Left renal cortex interstitium (tissue), 4 donors: ENCODE measurements at regions not wholly inside any gene's neighbourhood (a gene's known extent, or its start where the extent isn't known, plus 50 kb on each side); places are given as distances from the start of the nearest gene placed in this dataset.
"Not testable (repeated sequence)": the region's sequence is repeated elsewhere in the genome, so short reads cannot be mapped to it uniquely, and the experiment has no call there.

Experiments
- DNase-seq, 4 donors: peaks; one replicate each; pipeline ENCODE4 v3.0.0-alpha.2; 2013; ENCODE audit warnings: low read depth in 4 of 4, low spot score in 2 of 4, missing footprints in 1 of 4

DNA sequence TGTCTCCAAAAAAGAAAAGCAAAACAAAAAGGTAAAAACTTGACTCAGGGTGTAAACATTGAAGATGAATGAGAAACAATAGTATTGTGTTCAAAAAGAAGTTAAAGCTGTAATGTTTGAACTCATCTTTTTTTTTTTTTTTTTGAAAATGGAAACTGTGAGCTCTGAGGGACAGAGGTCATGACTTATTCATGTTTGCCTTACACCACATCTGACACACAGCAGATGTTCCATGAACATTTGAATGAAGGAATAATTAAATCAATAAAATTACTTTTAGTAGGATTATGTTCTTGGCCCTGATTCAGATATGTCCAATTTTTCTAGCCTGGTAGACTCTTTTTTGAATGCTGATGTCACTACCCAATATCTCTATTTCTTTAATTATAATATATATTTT is 95.7 kb upstream of the MED13 start:
- no peak for DNase-seq

DNA sequence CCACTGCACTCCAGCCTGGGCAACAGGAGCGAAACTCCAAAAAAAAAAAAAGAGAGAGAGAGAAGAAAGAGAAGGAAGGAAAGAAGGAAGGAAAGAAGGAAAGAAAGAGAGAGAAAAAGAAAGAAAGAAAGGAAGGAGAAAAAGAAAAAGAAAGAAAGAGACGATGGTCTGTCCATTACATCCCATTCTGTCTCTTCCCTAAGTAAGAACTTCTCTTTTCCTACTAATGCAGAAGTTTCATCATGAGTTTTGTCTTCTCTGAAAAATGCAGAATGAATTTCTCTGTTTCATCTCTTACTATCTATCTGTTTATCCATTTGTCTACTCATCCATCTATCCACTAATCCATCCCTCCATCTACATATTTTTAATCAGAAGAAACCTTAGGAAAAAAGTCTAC is 94.9 kb upstream of the MED13 start:
- DNase-seq = no peak

DNA sequence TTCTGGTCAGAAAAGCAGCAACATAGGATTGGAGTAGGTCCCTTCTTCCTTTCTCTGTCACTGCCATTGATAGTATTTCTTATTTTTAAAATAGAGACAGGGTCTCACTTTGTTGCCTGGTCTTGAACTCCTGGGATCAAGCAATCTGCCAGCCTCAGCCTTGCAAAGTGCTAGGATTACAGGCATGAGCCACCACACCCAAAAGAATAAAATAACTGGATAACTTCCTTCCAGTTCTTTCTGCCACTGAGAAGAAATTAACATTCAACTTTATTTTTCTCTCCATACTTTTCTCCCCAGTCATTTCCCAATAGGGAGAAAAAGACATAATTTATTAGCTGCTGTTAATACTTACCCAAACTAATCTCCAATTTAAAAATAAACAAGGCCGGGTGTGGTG is 91.9 kb upstream of the MED13 start:
- DNase-seq = no peak

DNA sequence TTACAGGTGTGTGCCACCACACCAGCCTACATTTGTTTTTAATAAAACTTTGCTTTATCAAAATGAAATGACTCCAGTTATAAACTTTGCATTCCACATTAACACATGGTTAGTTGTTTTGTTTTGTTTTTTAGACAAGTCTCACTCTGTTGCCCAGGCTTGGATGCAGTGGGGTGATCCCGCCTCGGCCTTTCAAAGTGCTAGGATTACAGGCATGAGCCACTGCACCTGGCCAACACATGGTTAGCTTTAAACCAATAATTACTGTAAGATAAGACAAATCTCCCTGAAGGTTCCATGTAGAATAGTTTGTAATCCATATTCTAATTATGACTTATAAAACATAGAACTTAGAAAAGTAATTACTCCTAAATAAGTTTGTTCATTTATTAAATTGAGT is 89.8 kb upstream of the MED13 start:
- no peak for DNase-seq

DNA sequence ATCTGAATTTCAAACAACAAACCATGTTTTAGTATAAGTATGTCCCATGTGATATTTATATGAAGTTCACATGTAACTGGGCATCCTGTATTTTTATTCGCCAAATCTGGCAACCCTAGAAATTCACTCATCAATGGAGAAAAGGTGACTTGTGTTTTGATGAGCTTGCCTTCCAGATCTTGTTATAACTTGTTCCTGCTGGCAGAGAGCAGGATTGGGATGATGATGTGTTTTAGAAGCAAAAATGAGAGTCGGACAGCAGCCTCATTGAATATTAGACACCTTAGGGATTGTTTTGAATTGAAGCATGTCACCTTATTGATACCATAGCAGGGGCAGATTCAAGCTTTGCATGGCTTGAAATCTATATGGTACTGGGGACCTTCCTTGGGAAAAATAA is 85.4 kb upstream of the MED13 start:
- DNase-seq = no peak

DNA sequence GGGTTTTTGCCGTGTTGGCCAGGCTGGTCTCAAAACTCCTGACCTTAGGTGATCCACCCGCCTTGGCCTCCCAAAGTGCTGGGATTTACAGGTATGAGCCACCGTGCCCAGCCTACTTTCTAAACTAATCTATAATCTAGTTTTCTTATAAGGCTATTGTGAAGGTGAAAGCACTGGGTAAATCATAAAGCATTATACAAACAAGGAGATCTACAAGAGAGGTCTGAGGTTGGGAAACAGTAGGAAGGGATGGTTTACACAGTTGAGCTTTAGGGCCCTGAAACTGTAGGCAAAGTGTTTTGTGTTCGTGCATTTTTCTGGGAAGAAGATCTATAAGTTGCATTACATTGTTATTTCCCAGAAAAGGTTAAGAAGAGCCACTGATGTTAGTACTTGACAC is 84.9 kb upstream of the MED13 start:
- DNase-seq = no peak

DNA sequence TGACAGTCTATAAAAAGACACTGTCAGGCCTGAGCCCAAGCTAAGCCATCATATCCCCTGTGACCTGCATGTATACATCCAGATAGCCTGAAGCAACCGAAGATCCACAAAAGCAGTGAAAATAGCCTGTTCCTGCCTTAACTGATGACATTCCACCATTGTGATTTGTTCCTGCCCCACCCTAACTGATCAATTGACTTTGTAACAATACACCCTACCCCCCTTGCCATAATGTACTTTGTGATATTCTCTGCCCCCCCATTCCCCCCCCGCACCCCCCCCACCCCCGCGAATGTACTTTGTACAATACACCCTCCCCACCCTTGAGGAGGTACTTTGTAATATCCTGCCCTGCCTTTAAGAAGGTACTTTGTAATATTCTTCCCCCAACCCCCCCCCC is 82.2 kb upstream of the MED13 start:
- DNase-seq = no peak

DNA sequence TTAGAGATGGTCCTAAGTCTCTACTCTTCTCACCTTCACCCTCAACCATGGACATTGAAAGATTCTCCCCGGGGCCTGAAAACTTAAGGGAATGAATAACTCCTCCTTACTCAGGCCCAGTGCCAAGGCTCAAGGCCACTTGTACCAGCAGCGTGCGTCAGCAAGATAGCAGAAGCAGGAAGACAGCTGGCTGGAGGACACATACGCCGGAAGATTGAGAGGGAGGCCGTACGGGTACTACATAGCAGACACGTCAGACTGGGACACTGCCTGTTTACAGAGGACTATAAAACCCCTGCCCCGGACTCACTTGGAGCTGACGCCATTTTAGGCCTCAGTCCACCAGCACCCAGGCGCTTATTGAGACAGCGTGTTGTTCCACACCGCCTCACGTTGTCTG is 75.8 kb upstream of the MED13 start:
- DNase-seq = no peak

DNA sequence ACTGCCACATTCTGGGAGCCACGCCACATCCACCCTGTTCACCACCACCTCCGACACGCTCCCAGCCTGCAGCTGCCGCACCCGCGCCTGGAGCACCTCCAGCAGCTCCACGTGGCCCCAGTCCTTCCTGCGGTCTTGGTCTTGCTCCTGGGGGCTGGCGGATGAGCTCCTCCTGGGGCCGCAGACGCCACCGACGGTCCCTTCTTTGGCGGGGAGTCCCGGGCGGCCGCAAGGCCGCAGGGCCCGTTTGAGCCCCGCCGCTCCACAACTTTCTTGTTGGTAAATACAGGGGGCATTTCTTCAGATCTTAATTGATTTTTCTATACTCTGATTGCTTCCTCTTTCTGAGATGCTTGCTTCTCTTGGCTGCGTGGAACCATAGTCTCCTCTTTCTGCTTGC is 75.3 kb upstream of the MED13 start:
- no peak for DNase-seq

DNA sequence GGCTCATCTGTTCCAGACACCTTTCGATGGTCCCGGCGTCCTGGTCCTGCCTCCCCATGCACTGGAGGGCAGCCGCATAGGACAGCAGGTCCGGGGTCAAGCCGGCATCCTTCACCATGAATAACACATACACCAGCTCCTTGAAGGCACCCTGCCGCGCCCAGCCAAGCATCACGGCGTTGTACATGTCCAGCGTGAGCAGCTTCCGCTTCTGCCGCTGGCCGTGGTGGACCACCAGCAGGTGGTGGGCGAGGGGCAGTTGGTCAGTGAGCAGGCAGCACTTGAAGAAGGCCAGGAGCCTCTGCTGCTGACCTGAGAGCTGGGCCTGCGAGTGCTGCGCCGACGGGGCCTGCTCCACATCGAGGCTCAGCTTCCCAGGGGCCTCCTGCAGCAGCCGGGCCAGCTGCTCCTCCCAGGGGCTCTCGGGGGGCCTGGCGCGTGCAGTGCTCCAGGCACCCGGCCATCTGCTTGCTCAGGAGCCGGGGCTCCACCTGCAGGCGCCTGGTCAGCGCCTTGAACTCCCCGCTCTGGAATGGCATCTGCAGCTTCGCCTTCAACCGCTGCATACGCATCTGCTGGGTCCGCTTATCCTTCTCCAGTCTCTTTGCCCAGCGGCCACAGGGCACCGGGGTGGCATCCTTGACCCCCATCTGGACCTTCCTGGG is 74.7 kb upstream of the MED13 start:
- DNase-seq = not testable (repeated sequence)

DNA sequence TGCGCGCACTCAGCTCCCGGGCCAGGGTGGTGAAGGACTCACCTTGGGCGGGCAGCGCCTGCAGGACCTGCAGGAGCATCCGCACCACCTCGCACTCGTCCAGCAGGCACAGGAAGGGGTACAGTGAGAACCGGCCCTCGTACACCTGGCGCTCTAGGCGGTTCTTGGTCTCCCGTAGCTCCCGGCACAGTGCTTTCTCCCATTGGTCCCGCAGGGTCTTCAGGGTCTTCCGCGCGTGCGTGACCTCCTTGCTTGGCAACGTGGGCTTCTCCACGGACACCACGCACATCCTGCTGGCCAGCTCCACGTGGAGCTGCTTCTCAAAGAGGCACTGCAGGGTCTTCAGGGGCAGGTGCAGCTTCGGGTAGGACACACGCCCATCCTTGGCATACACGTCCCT is 74.1 kb upstream of the MED13 start:
- DNase-seq = no peak

DNA sequence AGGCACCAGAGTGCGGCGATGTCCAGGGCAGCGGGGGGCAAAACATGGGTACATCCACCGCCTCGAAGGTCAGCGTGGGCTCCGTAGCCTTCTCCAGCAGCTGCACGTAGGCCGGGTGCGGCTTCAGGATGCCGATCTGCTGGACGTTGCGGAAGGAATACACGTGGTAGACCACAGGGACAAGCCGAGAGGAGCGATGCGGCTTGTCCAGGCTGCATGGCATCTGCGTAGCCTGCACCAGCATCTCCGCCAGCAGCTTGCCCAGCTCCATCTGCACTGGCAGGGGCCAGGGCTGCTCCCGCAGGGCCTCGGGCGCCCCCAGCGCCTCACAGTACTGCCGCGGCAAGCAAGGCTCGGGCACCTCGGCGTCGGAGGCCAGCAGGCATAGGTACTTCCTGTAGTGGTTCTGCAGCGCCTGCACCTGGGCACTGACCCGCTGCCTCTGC is 73.6 kb upstream of the MED13 start:
- not testable (repeated sequence) for DNase-seq

DNA sequence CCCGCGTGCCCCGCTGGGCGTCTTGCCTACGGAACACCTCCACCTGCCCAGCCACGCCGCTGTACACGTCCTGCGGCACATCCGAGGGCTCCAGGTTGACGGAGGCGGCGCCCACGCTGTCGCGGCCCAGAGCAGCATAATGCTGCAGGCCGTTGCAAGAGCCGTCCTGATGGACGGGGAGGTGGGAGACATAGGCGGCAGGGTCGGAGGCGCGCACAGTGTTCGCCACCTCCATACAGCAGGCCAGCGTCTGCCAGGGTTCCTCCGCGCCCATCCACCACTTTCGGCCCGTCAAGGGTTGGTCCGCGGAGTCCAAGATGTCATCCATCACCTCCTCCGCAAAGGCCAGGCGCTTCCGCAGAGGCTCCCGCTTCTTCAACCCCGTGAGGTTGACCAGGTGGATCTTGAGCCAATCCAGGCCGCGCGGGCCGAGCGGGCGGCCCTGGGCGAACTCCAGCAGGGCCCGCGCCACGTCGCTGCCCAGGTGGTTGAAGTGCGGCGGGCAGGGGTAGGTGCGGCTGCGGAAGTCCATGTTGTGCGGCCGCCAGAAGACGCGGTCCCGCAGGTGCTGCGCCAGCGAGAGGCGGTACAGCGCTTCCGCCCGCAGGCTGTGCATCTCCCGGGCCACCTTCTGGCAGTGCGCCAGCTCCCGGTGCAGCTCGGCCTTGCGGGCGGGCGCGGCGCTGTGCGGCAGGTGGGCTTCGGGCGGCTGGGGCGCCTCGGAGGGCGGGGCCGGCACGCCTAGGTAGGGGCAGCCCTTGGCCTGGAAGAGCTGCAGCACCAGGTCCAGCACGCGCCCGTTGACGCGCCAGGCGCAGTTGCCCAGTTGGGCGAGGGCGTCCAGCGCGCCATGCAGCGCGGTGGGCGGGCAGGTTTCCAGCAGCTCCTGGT is 72.9 kb upstream of the MED13 start:
- not testable (repeated sequence) for DNase-seq

DNA sequence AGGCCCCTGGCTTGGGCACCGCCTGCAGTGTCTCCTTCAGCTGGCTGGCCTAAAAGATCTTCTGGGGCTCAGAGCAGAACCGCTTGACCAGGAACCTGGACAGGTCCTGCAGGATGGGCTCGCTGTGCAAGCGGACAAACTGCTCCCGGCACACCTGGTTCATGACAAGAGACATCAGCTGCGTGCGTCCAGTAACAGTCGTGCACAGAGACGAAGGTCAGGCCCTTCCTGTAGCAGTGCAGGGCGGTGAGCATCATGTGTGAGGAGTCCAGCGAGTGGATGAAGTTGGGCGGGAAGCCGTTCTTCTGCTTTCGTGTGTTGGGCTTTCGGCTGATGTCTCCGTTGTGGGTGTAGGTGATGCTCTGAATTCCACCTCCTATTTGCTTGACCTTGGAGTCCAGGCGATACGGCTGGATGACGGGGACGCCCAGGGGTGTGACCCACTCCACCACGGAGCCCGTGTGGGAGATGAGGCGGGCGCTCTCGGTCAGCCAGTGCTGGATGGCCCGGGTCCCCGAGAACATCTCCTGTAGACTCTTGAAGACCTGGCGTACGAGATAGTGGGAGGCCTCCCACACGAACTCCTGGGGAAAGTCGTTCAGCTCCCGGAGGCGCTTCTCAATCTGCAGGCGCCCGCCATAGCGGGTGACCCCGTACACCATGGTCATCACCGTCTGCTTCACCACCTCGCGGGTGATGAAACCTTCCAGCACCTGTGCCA is 72.1 kb upstream of the MED13 start:
- DNase-seq = not testable (repeated sequence)

DNA sequence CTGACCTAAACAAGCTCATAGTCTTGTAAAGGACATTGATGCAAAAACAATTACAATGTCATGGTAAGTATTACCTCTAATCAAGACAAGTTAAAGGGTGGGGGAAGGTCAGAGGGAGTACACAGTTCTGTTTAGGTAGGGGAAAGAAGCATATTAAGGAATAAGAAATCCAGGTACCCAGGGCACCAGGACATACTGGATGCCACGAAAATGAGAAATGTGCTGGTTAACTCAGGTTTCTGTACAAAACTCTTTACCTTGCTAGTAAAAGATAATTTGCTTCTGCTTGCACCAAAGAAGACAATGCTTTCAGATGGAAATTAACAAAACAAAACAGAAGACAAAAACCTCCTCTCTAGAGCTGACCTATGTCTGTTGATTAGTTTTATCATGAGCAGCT is 70.7 kb upstream of the MED13 start:
- DNase-seq = no peak

DNA sequence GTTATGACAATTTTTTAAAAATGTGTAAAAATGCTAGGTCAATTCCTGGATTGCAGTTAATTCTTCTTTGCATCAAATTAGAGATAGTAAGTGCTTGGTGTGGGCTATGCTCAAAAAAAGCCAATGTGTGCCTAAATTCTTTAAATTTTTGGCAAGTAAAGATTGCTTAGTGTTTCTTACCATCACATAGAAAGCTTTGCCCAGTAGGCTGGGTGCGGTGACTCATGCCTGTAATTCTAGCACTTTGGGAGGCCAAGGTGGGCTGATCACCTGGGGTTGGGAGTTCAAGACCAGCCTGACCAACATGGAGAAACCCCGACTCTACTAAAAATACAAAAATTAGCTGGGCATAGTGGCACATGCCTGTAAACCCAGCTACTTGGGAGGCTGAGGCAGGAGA is 70.0 kb upstream of the MED13 start:
- not testable (repeated sequence) for DNase-seq

DNA sequence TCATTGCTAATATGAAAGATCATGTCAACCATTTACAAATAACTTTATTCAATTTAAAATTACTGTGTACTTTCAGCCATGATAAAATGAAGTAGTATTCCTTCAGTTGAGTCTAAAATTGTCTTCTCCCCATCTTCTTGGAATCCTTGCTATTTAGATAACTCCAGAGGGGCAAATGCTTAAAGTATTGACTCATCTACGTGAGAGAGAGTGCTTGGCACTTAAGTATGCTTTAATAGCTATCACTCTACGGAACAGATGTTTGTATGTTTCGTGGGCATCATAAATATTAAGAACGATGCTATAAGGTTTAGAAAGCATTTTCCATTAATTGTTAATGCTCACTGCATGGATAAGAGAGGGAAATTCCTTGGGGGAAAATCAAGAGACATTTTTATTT is 69.3 kb upstream of the MED13 start:
- DNase-seq = no peak

DNA sequence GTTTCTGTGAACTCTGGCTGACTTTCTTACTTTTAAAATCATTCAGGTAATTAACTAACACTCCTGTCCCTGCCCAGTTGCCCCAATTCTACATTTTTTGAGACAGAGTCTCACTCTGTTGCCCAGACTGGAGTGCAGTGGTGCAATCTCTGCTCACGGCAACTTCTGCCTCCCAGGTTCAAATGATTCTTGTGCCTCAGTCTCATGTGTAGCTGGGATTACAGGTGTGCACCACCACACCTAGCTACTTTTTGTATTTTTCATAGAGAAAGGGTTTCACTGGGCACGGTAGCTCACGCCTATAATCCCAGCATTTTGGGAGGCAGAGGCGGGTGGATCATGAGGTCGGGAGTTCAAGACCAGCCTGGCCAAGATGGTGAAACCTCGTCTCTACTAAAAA is 66.2 kb upstream of the MED13 start:
- DNase-seq = not testable (repeated sequence)

DNA sequence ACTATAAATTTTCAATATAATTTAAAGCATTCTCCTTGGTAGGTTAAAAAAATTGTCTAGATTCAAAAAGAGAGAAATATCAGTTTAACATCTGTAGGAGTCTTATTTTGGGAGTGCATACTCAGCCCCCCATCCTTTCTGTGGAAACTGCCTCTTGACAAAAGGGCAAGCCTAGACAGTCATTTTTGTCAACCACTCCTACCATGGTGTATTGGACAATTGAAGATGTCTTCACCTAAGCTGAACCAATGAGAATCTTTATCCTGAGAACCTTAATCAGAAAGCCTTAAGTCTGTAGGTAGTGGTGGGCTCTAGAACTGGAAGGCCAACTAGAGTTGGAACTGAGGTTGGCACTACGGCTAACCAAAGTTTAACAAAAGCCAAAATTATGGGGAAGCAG is 65.7 kb upstream of the MED13 start:
- DNase-seq = no peak

DNA sequence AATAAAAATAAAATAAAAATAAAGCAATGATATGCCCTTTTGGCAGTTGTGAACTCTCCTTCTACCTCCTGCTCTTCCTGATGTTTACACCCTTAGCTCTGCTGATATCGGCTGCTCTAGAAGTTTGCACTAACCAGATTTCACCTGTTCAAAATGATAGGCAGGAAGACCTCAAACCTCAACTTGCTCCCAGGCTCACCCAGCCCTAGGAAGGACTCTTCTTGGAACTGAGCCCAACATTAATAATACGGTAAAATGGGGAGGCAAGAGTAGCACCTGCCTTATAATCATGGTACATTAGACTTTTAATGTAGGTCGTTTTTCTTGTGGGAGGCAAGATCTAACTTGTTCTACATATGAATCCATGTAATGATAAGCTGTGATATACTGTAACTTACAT is 61.2 kb upstream of the MED13 start:
- DNase-seq = no peak

DNA sequence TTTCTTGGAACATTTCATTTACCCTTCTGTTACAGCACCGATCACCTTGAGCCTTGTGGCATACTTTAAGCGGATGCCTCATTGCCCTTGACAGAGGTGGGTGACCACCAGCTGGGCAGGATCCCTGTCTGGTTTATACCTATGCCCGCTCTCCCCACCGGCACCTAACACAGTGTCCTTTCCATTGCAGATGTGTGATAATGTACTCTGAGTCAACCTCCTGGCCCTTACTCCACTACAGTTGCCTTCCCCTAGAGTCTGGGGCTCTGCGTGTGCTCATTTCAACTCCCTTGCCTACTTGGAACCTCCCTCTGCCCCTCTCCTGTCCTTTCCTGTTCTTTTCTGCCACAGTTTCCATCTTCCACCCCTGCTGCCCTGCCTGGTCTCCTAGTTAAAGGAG is 60.2 kb upstream of the MED13 start:
- DNase-seq = no peak
